Activated gamma-delta T cell treated with anti-CD3 and anti-CD28 coated beads, Interleukin-2, amount 50 U/mL, for 16 hours (primary cell): ENCODE measurements at regions not wholly inside any gene's neighbourhood (a gene's known extent, or its start where the extent isn't known, plus 50 kb on each side); places are given as distances from the start of the nearest gene placed in this dataset.

Experiments used
- DNase-seq: peaks from one replicate; pipeline ENCODE4 v3.0.0-alpha.2; 2020; ENCODE audit warnings: low read depth

GRCh38 chr6:14925699-14926026 is 320.2 kb upstream of the JARID2 start:
- no peak for DNase-seq

DNA sequence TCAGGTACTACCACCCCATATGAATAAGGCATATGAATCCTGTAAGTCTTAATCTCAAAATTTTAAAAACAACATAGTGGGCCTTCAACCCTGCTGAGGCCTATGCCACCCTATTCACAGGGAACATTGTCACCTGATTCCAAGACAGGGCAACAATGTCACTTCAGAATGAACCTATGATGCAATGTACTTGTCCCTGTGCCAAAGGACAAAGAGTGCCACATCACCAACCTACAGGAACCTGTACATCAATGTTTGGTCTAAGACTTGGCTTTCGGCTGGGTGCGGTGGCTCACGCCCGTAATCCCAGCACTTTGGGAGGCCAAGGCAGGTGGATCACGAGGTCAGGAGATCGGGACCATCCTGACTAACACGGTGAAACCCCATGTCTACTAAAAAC is 318.5 kb upstream of the JARID2 start:
- no peak for DNase-seq

DNA sequence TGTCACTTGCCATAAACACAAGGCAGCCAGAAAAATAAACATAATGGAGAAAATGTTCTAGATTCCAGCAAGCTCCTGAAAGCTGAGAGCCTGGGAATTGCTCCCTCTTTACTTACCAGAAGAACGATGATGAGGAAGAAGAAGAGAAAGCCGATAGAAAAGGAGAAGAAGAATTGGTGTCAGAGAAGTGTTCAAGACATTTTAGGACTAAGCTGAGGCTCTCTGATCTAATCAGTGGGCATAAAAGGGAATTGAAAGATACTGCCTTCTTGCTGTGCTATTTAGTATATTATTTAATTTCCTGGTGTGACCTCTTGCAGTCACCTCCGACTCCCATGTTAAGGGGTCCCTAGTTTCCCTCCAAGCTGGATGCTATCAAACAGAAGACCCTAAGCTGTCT is 316.6 kb upstream of the JARID2 start:
- no peak for DNase-seq

DNA sequence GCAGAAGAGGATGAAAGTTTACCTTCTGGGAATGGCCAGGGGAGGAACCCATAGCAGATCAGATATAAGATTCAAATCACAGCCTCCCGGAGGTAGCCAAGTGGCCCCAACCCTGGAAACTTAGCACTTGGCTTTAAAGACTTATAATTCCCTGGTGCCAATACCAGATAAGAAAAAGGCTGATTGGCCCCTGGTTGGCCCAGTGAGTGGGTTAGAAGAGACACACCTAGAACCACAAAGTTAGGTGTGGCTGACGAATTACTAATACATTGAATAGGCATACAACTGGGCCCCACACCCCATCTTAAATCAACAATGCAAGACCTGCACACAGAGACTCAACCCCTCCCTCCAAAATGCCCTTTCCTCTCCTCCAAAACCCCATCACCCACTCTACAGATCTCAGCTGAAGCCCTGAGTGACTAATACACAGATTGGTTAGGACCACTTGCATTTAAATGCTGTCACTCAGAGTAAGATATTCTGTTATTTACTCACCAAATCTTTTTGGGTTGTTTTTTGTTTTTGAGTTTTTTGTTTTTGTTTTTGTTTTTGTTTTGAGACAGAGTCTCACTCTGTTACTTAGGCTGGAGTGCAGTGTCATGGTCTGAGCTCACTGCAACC is 315.4 kb upstream of the JARID2 start:
- no peak for DNase-seq

DNA sequence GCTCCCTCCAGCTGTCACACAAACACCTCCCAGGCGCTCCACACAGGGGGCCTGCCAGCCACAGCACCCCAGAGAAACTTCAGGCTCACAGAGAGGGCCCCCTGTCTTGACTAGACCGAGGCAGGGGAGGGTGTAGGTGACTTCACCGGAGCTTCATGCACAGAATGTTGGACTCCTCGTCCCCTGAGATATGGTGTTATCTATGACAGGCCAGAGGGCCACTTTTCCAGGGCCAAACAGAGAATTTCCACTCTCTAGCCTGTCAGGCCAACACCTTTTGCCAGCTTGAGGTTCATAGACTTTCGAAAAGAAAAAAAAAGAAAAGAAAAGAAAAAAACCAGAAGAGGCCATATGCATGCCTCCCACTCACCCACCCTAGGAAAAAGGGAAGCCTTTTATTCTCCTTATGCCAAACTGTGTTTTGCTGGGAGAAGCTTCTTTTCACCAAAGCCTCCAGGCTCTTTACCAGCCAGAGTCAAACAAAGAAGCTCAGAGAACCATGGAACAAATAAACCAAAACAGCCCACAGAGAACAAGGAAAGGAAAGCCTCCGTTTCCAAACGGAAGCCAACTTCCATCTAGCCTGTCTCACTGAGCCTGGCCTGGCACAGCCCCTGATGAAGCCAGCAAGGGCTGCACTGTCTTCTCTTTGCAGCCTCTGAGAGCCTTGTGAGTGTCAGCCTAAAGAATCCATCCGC is 313.2 kb upstream of the JARID2 start:
- DNase-seq, result no peak

DNA sequence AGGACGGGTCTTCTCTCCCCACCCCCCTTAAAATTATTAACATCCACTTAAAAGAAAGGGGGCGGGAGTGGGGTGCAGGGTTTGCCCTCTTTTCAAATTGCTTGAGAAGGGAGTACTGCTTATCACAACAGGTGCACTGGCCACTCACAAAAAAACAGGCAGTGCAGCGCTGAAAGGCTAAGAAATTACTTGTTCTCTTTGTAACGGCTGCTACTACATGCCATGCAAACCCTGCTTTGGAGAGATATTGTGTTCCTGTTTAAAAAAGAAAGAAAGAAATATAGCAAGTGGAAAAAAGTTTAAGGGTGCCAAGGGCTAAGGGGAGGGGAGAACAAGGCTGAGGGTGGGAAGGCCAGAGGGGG is 312.7 kb upstream of the JARID2 start:
- no peak for DNase-seq

DNA sequence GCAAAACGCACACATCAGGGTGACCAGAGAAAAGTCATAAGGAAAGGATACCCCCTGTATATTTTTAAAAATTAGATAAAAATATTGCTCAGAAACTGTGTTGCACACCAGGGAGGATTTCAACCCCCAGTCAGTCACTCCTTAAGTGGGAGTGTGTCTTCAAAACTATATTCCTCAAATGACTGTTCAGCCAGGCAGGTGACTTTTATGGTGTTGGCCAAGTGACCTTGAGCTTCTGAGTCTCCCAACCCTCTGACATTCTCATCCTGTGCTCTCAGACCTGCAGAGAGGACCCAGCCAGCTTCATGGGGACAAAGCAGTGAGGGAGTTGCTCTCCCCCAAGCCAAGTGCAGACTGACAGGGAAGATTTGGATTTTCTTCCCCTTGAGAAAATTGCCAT is 311.9 kb upstream of the JARID2 start:
- no peak for DNase-seq

DNA sequence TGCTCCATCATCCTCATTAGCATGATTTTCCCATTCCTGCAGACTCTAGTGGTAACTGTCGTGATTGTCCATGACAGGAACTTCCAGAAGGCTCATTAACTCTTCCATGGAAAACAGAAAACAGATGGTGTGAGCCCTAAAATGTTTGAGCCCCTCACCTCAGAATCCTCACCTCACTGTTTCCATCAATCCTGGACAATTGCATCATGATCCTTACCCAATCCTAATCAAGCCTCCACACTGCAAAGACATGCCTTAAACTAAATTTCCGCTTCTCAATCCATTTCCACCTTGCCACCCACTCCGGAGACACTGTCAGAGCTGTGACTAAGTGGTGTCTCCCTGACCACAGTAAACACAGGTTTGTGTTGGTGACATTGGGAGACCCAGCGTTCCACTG is 311.0 kb upstream of the JARID2 start:
- DNase-seq, result no peak

DNA sequence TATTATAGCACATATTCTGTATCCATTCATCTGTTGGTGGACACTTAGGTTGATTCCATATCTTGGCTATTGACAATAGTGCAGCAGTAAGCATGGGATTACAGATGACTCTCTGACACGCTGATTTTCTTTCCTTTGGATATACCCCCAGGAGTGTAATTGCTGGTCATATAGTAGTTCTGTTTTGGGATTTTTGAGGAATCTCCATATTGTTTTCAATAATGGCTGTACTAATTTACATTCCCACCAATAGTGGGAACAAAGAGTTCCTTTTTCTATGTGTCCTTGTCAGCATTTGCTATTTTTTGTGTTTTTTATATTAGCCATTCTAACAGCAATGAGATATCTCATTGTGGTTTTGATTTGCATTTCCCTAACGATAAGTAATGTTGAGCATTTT is 309.0 kb upstream of the JARID2 start:
- DNase-seq, result no peak

GRCh38 chr6:14943116-14943515 is 302.8 kb upstream of the JARID2 start:
- DNase-seq, result no peak

DNA sequence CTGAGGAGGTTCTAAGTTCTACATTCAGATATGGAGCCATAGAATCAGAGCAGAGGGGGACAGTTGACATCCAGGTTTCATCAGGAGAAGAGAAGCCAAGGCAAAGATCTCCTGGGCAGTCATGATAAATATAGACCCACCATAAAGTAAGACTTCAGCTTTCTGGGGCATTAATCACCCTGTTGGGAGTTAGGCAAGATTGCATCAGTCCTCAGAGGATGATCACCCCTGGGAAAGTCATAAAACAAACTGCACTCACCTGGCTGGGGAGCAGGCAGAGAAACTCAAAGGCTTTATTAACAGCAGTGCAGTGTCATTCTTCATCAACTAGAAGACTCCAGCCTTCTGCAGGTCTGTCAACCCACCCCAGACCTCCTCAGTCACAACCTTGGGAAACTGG is 301.3 kb upstream of the JARID2 start:
- no peak for DNase-seq

DNA sequence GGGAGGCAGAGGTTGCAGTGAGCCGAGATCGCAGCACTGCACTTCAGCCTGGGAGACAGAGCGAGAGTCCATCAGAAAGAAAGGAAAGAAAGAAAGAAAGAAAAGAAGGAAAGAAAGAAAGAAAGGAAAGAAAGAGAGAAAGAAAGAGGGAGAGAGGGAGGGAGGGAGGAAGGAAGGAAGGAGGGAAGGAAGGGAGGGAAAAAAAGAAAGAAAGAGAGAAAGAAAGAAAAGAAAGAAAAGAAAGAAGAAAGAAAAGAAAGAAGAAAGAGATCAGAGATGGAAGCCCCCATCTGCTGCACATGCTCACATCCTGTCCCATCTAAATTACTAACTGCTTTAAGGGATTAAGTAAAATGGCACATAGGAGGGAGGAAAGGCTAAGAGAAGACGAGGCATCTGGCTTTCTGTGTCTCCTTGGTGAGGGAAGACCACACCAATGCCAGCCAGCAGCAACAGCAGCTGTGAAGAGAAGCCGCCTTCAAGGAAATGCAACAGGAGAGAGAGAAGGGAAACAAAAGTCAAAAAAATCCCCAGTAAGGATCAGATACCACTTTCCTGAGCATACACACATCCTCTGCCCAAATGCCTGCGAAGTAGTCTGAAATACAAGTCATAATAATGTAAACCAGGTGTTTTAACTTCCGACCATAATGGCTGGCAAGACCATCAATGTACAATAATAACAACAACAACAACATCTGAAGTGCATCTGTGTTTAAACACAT is 300.2 kb upstream of the JARID2 start:
- no peak for DNase-seq

DNA sequence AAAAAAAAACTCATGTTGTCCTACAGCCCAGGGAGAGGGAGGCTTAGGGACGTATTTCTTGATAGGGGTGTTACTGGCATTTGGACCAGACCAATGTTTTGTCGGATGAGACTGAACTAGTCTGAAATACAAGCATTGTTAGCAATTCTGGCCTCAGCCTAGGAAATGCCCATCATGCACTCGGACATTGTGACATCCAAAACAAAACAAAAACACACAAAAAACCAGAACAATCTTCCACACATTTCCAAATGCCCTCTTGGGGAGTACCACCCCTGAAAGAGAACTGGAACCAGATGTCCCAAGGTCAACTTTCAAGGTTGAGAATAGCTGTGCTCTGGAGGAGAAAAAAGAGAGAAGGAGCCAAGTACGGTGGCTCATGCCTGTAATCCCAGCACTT is 299.1 kb upstream of the JARID2 start:
- DNase-seq, result no peak

DNA sequence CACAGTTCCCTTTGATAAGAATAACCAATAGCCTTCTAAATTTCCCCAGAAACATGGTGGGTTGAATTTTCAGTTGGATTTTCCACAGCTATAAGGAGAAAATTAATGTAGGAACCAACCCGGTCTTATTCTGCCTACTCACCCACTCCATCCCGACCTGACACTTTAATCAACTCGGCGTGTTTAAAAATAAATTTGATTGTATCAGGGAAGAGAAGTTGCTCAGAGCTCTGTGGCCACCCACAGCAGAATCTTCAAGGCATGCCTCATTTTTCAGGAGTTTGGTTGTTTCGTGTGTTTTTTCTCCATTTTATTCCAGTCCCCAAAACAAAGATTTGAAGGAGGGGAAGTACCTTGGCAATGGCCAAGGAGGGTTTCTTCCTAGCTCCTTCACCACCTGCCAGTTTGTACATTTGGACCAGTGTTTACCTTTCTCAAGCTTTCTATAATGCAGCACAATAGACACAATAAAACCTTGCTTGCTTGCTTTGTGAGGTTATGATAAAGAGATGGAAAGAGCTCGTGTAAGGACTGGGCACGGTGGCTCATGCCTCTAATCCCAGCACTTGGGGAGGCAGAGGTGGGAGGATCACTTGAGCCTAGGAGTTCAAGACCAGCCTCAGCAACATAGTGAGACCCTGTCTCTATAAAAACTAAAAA is 297.2 kb upstream of the JARID2 start:
- DNase-seq, result no peak

DNA sequence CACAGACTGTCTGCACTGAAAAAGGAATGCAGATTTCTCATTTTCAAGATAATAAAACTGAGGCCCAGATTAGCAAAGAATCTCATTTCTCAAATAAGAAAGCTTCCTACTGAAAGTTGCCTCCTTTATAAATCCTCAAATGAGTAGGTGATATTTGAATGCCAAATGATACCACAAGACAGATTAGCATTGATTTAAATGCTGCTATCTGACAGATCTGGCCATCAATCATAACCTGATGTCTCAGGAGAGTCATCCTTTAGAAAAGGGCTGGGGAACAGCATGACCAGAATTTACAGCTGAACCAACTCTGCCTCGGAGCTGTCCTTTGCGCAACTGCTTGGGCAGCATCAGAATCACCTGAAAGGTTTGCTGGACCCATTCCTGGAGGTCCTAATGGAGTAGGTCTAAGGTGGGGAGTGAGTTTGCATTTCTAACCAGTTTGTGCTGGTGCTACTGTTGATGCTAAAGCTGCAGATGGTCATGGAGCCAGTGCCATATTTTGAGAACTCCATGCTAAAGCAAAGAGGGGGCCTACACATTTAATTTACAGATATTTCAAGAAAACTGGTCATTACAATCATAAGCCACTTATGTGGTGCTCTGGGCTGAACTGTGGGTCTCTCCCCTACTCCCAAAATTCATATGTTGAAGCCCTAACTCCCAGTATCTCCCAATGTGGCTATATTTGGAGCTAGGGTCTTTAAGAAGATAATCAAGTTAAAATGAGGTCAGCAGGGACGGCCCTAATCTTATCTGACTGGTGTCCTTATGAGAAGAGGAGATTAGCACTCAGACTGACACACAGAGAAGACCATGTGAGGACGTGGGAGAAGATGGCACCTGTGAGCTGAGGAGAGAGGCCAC is 295.5 kb upstream of the JARID2 start:
- no peak for DNase-seq

GRCh38 chr6:14950970-14951276 is 294.9 kb upstream of the JARID2 start:
- DNase-seq, result no peak

DNA sequence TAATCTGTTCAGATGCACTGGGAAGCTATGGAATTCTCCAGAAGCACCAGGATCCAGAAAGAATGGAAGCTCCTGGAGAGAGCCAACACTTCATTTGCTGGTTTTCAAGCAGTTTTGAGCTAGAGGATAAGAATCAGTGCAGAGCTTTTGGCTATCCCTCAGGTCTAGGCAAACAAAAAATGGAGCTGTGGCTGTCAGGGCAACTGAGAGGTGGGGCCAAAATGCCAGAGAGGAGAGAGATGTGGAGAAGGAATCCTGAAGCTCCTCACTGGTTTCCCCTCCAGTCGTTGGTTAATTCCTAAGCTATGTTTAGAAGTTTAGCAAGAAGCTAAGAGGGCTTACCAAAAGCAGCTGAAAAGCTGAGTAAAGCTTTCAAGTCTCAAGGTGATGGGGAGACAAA is 294.2 kb upstream of the JARID2 start:
- no peak for DNase-seq

GRCh38 chr6:14953836-14954235 is 292.0 kb upstream of the JARID2 start:
- no peak for DNase-seq

DNA sequence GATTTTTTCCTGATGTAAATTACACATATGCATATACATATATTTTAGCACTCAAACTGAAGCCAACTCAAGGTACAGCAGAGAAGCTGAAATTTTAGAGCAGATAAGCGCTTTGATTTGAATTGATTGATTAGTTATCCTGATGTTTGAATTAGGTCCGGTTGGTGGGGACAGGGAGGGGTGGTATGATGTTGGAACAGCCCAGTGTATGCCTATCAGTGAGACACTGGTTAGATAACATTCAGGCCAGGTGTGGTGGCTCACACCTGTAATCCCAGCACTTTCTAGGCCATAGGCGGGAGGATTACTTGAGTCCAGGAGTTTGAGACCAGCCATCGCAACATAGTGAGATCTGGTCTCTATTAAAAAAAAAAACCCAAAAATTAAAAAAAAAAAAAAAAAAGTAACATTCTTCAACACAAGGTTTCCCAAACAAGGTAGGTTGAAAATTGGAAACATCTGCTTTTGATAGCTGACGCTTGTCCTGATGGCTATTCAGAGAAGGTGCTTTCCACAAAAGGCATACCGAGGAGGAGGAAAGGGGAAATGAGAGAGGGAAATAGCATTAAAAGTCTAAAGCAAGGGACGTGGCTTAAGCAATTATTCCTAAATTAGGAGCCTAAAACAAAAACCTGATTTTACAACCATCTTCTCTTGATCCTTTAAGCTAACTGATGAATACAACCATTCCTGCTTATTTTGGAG is 288.4 kb upstream of the JARID2 start:
- no peak for DNase-seq

DNA sequence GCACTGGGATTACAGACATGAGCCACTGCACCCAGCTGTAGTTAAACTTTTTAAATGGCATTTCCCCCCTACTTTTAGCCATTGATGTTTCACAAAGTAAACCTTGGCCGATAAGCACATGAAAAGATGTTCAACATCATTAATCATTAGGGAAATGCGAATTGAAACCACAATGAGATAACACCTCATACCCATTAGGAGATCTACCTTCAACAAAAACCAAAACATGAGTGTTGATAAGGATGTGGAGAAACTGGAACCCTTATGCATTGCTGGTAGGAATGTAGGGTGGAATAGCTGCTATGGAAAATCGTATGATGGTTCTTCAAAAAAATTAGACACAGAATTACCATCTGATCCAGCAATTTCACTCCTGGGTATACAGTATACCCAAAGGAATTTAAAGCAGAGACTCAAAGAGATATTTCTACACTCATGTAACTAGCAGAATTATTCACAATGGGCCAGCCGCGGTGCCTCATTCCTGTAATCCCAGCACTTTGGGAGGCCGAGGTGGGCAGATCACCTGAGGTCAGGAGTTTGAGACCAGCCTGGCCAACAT is 286.5 kb upstream of the JARID2 start:
- DNase-seq, result no peak

DNA sequence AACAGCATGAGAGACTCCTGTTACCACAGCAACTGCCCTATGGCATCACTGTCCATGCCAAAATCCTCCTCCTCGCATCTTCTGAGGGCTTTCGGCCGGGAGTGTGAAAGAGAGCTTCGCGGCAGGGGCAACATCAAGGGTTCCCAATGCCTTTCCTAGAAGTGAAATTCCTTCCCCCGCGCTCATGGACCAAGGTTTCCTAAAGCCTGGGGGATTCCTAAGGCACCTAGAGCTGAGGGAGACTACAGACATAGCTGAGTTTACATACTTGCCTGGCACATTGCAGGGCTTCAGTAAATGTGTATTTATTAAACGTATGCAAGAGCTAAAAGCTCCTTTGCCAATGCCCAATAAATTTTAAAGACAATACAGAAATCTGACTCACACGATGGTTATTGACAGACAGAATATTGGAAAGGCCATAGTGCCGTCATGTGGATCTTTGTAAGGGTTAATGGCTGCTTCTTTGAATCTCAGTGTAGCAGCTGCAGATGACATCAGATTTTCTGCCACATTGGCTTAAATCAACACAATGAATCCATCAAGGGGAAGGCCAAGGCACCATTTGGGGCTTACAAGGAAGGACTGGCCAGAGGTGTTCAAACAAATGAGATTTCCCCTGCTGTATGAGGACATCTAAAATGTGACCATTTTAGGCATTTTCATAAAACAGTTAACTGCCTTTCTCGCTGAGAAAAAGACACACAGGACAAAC is 281.2 kb upstream of the JARID2 start:
- no peak for DNase-seq
